ENCODE measurements at regions not wholly inside any gene's neighbourhood (a gene's known extent, or its start where the extent isn't known, plus 50 kb on each side); places are given as distances from the start of the nearest gene placed in this dataset.

DNA sequence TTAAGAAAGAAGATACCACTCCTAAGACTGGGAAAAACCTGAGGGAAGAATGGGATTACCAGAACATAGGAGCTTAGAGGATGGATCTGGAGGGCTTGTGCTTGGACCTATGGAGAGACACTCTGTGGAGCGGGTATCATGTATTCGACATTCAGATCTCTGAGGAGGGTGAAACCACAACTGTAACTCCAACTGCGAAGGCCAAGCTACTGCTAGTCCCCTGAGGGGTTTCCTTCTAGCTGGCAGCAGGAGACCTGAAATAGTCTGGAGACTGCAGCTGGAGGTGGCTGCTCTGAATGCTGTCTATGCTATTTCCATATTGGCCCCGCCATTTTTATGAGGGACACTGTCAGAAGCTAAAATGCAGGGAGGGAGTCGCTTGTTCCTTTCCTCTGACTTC is 462.3 kb downstream of the PTPRC start:
- TF ChIP-seq NPAS2 (CRISPR knock-in tag; IDR thresholded peaks at IDR 0.05; ENCODE audit: borderline replicate concordance) (no peak), SETDB1 (CRISPR knock-in tag; IDR thresholded peaks at IDR 0.05; ENCODE audit: borderline replicate concordance) (no peak), ZNF740 (CRISPR knock-in tag; IDR thresholded peaks at IDR 0.05) (no peak), CHCHD3 (CRISPR knock-in tag; IDR thresholded peaks at IDR 0.05) (no peak), ZBTB21 (CRISPR knock-in tag; IDR thresholded peaks at IDR 0.05) (no peak), ZNF451 (CRISPR knock-in tag; IDR thresholded peaks at IDR 0.05) (no peak), ZNF678 (CRISPR knock-in tag; IDR thresholded peaks at IDR 0.05) (no peak), SP1 (IDR thresholded peaks at IDR 0.05) (no peak), SP1 (CRISPR knock-in tag; IDR thresholded peaks at IDR 0.05) (no peak), MAFK (conservative IDR thresholded peaks at IDR 0.05 in 1 of 2, IDR thresholded peaks at IDR 0.05 in 1 of 2; ENCODE audit: low read length in 2 of 2) (no peak), POLR2AphosphoS5 (IDR thresholded peaks at IDR 0.05; ENCODE audit: low read depth, low read length) (no peak), SRSF9 (IDR thresholded peaks at IDR 0.05; ENCODE audit: borderline replicate concordance, insufficient read depth, low read depth, low read length, poor library complexity, severe bottlenecking) (no peak)
- TF ChIP-seq, protein P1, sequence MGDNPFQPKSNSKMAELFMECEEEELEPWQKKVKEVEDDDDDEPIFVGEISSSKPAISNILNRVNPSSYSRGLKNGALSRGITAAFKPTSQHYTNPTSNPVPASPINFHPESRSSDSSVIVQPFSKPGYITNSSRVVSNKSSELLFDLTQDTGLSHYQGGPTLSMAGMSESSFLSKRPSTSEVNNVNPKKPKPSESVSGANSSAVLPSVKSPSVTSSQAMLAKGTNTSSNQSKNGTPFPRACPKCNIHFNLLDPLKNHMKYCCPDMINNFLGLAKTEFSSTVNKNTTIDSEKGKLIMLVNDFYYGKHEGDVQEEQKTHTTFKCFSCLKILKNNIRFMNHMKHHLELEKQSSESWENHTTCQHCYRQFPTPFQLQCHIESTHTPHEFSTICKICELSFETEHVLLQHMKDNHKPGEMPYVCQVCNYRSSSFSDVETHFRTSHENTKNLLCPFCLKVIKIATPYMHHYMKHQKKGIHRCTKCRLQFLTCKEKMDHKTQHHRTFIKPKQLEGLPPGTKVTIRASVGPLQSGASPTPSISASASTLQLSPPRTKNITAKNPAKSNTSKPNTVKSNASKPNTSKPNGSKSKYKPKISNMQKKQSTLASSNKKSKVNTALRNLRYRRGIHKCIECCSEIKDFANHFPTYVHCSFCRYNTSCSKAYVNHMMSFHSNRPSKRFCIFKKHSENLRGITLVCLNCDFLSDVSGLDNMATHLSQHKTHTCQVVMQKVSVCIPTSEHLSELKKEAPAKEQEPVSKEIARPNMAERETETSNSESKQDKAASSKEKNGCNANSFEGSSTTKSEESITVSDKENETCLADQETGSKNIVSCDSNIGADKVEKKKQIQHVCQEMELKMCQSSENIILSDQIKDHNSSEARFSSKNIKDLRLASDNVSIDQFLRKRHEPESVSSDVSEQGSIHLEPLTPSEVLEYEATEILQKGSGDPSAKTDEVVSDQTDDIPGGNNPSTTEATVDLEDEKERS (CRISPR knock-in tag; IDR thresholded peaks at IDR 0.05) = no peak
